ENCODE measurements at regions not wholly inside any gene's neighbourhood (a gene's known extent, or its start where the extent isn't known, plus 50 kb on each side); places are given as distances from the start of the nearest gene placed in this dataset.

DNA sequence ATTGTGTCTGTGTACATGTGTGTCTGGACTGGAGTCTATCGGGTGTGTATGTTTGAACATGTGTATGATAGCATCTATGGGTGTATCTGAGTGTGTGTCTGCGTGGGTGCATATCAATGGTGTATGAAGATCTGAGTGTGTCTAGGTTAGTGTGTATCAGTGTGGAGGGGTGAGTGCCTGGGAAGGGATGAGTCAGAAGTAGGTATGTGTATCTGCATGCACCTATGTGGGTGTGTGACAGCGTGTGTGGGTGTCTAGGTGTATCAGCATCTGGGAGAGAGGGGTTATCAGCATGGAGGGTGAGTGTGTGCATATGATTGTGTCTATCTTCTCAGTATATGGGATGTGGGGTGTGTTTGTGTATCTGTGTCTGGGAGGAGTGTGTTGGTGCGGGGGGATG is 58.2 kb upstream of the LHX1 start:
- Histone ChIP-seq H3K56ac (replicated peaks; ENCODE audit: insufficient read length, low read depth, low read length) (no peak overlapping the region), H2AFZ (ENCODE audit: low read length) (no peak overlapping the region), H2AK5ac (ENCODE audit: low read depth, low read length) (peak overlapping the region; percentile 39; the same call in 1 of the 2 replicates), H4K8ac (ENCODE audit: extremely low read depth, insufficient read depth, low read length) (no peak overlapping the region), H3K79me1 (ENCODE audit: low read depth, low read length) (no peaks in the 10 kb centered on the region), H2BK5ac (ENCODE audit: low read depth, low read length) (peak overlapping the region; percentile 44; the same call in 1 of the 2 replicates), H3K27me3 (replicated peaks in 1 of 4; ENCODE audit: control insufficient read depth in 3 of 4, extremely low read depth in 1 of 4, insufficient read depth in 3 of 4, low read length in 3 of 4) (no peaks in the 10 kb centered on the region; a peak in 1 of 7 replicates), H2BK120ac (replicated peaks; ENCODE audit: low read depth, low read length) (no peak overlapping the region), H4K91ac (replicated peaks; ENCODE audit: insufficient read length, low read length) (peak overlapping the region; percentile 34), H3K4me3 (ENCODE audit: extremely low read depth in 1 of 4, insufficient read depth in 2 of 4, low read depth in 3 of 4, low read length in 4 of 4) (no peak overlapping the region), H2BK20ac (ENCODE audit: low read length) (peak overlapping the region; percentile 95; the same call in 1 of the 2 replicates), H3K27ac (ENCODE audit: low read depth, low read length) (no peak overlapping the region), H4K20me1 (replicated peaks in 1 of 2; ENCODE audit: control insufficient read depth in 1 of 2, insufficient read depth in 2 of 2, low read length in 2 of 2) (no peaks in the 10 kb centered on the region), H3K14ac (ENCODE audit: insufficient read length) (no peak overlapping the region), H3K23ac (ENCODE audit: insufficient read length) (no peak overlapping the region), H3K36me3 (ENCODE audit: control insufficient read depth in 2 of 4, insufficient read depth in 4 of 4, low read length in 3 of 4) (no peaks in the 10 kb centered on the region), H3K79me2 (ENCODE audit: control insufficient read depth in 1 of 2, insufficient read depth in 2 of 2, low read length in 2 of 2) (no peaks in the 10 kb centered on the region), H3K4me2 (ENCODE audit: insufficient read depth in 1 of 2, low read depth in 2 of 2, low read length in 2 of 2) (no peak overlapping the region), H4K5ac (ENCODE audit: insufficient read length, low read depth, low read length) (no peak overlapping the region), H3K23me2 (ENCODE audit: low read depth, low read length) (peaks cover 5% of the 10 kb centered on the region; the same call in 1 of the 2 replicates), H2BK12ac (ENCODE audit: low read depth, low read length) (peak overlapping the region; percentile 60; the same call in 1 of the 2 replicates), H3K4ac (replicated peaks; ENCODE audit: insufficient read length, low read depth, low read length) (no peak overlapping the region), H3K9me3 (ENCODE audit: insufficient read depth in 2 of 2, low read depth in 1 of 2, low read length in 1 of 2) (peaks cover 6 to 7% of the 10 kb centered on the region in 2 experiments; a peak in 1 of 4 replicates), H3K18ac (ENCODE audit: extremely low read depth, low read length) (no peak overlapping the region), H3K9ac (replicated peaks in 1 of 4; ENCODE audit: extremely low read depth in 1 of 4, low read depth in 3 of 4, low read length in 3 of 4) (peak overlapping the region in 1 of 4 experiments; percentile 10; a peak in 1 of 7 replicates), H3K4me1 (replicated peaks in 1 of 4; ENCODE audit: control insufficient read depth in 3 of 4, insufficient read depth in 4 of 4, low read length in 3 of 4) (peaks cover 0 to 3% (median 1%) of the 10 kb centered on the region in 4 experiments; a peak in 3 of 7 replicates), H2BK15ac (ENCODE audit: low read length) (0 out of 2 replicates have a peak overlapping the region, but pooled peaks have one; percentile 46)
- ChIA-PET POLR2A (ENCODE audit: partially characterized antibody) (interaction anchor here (1.3 kb wide), 1 partner anchor 10 kb away, joined by 5 read pairs; no protein-coding TSS in a partner anchor), CTCF (ENCODE audit: partially characterized antibody) (no interaction called here)
- no peak for DNase-seq (ENCODE audit: low read depth in 1 of 2, low spot score in 2 of 2)
- FAIRE-seq, result no peak
- WGBS, 2 experiments (ENCODE audit: extremely low coverage in 1 of 2, insufficient coverage in 1 of 2, insufficient read length in 1 of 2, insufficient replicate concordance in 2 of 2, low coverage in 1 of 2, low lambda C conversion rate in 2 of 2, missing lambda C conversion rate in 1 of 2), result 92% methylated on average over 4 of the region's 4 CpGs; no CpG with 5 or more reads in 1 of the 2 experiments
- TF ChIP-seq SP1 (IDR thresholded peaks at IDR 0.05; ENCODE audit: low read depth, low read length) (no peak), RNF2 (IDR thresholded peaks at IDR 0.05; ENCODE audit: borderline replicate concordance, low read depth, low read length, missing control alignments, poor library complexity, severe bottlenecking) (no peak), SRF (IDR thresholded peaks at IDR 0.05; ENCODE audit: low read depth, low read length) (no peak), RAD21 (IDR thresholded peaks at IDR 0.05 in 1 of 2, conservative IDR thresholded peaks at IDR 0.05 in 1 of 2; ENCODE audit: low read depth in 2 of 2, low read length in 2 of 2) (no peak), POLR2AphosphoS5 (IDR thresholded peaks at IDR 0.05; ENCODE audit: low read depth, low read length) (no peak), SP4 (IDR thresholded peaks at IDR 0.05; ENCODE audit: low read length) (no peak), YY1 (IDR thresholded peaks at IDR 0.05; ENCODE audit: low read depth, low read length) (no peak), ASH2L (IDR thresholded peaks at IDR 0.05; ENCODE audit: low read length) (no peak), PHF8 (conservative IDR thresholded peaks at IDR 0.05; ENCODE audit: low read depth, low read length) (no peak), SAP30 (IDR thresholded peaks at IDR 0.05; ENCODE audit: insufficient read depth, insufficient replicate concordance, low read length) (no peak), POLR2A (IDR thresholded peaks at IDR 0.05; ENCODE audit: control extremely low read depth in 1 of 2, low read depth in 2 of 2, low read length in 2 of 2) (no peak)
- TF ChIP-seq, protein P1, sequence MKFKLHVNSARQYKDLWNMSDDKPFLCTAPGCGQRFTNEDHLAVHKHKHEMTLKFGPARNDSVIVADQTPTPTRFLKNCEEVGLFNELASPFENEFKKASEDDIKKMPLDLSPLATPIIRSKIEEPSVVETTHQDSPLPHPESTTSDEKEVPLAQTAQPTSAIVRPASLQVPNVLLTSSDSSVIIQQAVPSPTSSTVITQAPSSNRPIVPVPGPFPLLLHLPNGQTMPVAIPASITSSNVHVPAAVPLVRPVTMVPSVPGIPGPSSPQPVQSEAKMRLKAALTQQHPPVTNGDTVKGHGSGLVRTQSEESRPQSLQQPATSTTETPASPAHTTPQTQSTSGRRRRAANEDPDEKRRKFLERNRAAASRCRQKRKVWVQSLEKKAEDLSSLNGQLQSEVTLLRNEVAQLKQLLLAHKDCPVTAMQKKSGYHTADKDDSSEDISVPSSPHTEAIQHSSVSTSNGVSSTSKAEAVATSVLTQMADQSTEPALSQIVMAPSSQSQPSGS (IDR thresholded peaks at IDR 0.05; ENCODE audit: low read length), result no peak
